Gastrocnemius medialis (tissue), 4 donors: ENCODE measurements at regions not wholly inside any gene's neighbourhood (a gene's known extent, or its start where the extent isn't known, plus 50 kb on each side); places are given as distances from the start of the nearest gene placed in this dataset.

Experiments
- CTCF ChIP-seq, 5 experiments: fragments of 450-650 bp in 3 of 5; fragments of 200-600 bp in 2 of 5; sonication (generic) in 2 of 5; IDR thresholded peaks in 4 of 5; conservative IDR thresholded peaks in 1 of 5; 1 replicate in 4 of 5; 2 replicates in 1 of 5; pipeline ENCODE4 v1.5.1; 2016 to 2019; ENCODE audit warnings: antibody characterized with exemption in 5 of 5, mild to moderate bottlenecking in 3 of 5, moderate library complexity in 3 of 5
- POLR2A ChIP-seq, 2 donors: fragments of 450-650 bp; IDR thresholded peaks; one replicate each; pipeline ENCODE4 v1.6.1; 2017; ENCODE audit warnings: antibody characterized with exemption in 2 of 2, mild to moderate bottlenecking in 2 of 2, moderate library complexity in 2 of 2

- TF ChIP-seq CTCF (IDR thresholded peaks at IDR 0.05 in 4 of 5, conservative IDR thresholded peaks at IDR 0.05 in 1 of 5) (no peak), POLR2A (IDR thresholded peaks at IDR 0.05) (no peak)
Measured at GRCh38 chr22:34055525-34056200, 135.4 kb upstream of the LARGE1 start.
